Fibroblast of lung (primary cell): ENCODE measurements at regions not wholly inside any gene's neighbourhood (a gene's known extent, or its start where the extent isn't known, plus 50 kb on each side); places are given as distances from the start of the nearest gene placed in this dataset.

Experiments used
- CTCF ChIP-seq, 2 donors: IDR thresholded peaks in 1 of 2; conservative IDR thresholded peaks in 1 of 2; 1 replicate in 1 of 2; 2 replicates in 1 of 2; pipeline ENCODE4 v1.5.1; 2011 to 2012; ENCODE audit warnings: low read length in 2 of 2, control low read depth in 1 of 2, inconsistent platforms in 1 of 2, low read depth in 1 of 2, mild to moderate bottlenecking in 1 of 2
- EZH2 ChIP-seq: IDR thresholded peaks from 2 replicates; pipeline ENCODE4 v1.5.1; 2012; ENCODE audit warnings: low read length, control low read depth, mild to moderate bottlenecking; ENCODE audit errors: missing control alignments

DNA sequence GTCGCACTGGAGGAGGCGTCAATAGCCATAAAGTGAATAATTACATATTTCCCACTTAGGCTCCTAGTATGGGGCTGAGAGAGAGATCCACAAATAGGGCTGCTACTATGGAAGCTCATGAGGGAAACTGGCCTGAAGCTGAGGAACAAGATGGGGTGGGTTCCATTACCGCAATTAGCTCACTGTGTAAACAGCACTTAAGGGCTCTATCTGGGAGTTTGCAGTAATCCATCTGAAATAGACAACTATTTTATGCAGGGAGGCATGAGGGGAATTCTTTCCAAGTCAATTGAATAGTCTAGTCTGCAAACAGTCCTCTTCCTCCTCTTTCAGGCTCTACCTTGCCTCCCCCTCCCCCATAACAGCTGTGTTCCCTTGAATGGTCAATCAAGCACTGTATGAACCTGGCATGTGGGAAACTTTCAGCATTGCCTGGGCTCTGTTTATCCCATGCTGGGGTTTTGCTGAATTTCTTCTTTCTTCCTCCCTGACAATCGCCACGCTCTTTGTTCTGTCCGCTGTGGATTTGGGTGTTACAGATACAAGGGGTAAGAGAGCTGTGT, 56.1 kb upstream of the MAF start:
- TF ChIP-seq CTCF (conservative IDR thresholded peaks at IDR 0.05 in 1 of 2, IDR thresholded peaks at IDR 0.05 in 1 of 2; ENCODE audit: low read depth in 1 of 2, low read length in 2 of 2) (no peak), EZH2 (no peak)
